Activated gamma-delta T cell treated with Interleukin-2 at 50 U/mL for 16 hours (primary cell): ENCODE measurements at regions not wholly inside any gene's neighbourhood (a gene's known extent, or its start where the extent isn't known, plus 50 kb on each side); places are given as distances from the start of the nearest gene placed in this dataset.
"Not testable (repeated sequence)": the region's sequence is repeated elsewhere in the genome, so short reads cannot be mapped to it uniquely, and the experiment has no call there.

ENCODE experiments used
- DNase-seq: peaks from one replicate; pipeline ENCODE4 v3.0.0-alpha.2; 2020

GRCh38 chr6:155882527-155883333 is 427.1 kb upstream of the NOX3 start:
- no peak for DNase-seq

GRCh38 chr6:155881826-155882526 is 426.3 kb upstream of the NOX3 start:
- DNase-seq: no peak

GRCh38 chr6:155880900-155881299 is 425.3 kb upstream of the NOX3 start:
- no peak for DNase-seq

- DNase-seq: no peak
These were observed 417.3 kb upstream of the NOX3 start for GRCh38 chr6:155872961-155873360.

DNA sequence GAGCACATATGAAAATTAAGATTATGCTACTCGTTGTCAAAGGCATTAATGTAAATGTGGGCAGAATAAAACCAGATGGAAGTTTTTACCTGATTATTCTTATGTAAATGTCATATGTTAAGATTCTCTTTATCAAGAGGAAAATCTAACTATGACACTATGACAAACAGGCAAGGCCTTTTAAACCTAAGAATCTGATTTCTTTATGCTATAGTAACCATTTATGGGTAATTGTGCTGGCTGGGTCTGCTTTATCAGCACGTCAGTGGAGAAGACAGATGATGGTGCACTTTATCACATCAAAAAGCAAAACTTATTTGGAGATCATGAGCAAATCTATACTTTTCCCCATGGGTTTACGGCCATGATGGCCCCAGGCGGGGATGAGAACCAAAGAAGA is 412.0 kb upstream of the NOX3 start:
- DNase-seq: no peak

- not testable (repeated sequence) for DNase-seq
These were observed 411.2 kb upstream of the NOX3 start for GRCh38 chr6:155866676-155867390.

DNA sequence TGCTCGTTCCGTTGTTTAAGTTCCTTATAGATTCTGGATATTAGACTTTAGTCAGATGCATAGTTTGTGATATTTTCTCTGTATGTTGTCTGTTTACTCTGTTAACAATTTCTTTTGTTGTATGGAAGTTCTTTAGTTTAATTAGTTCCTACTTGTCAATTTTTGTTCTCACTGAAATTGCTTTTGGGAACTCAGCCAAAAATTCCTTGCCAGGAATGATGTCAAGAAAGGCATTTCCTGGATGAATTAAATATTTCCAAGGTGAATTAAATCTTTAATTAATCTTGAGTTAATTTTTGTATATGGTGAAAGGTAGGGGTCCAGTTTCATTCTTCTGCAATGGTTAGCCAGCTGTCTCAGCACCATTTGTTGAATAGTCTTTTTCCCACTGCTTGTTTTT is 406.2 kb upstream of the NOX3 start:
- no peak for DNase-seq

DNA sequence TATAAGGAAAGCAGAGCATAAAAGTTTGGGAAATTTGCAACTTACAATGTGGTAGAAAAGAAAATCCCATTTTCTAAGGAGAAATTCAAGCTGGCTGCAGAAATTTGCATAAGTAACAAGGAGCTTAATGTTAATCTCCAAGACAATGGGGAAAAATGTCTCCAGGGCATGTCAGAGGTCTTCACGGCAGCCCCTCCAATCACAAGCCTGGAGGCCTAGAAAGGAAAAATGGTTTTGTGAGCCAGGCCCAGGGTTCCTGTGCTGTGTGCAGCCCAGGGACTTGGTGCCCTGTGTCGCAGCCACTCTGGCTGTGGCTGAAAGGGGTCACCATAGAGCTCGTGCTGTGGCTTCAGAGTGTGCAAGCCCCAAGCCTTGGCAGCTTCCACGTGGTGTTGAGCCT is 403.3 kb upstream of the NOX3 start:
- not testable (repeated sequence) for DNase-seq

- no peak for DNase-seq
These were observed 399.1 kb upstream of the NOX3 start for GRCh38 chr6:155854787-155855186.

GRCh38 chr6:155853011-155853410 is 397.4 kb upstream of the NOX3 start:
- DNase-seq: no peak

DNA sequence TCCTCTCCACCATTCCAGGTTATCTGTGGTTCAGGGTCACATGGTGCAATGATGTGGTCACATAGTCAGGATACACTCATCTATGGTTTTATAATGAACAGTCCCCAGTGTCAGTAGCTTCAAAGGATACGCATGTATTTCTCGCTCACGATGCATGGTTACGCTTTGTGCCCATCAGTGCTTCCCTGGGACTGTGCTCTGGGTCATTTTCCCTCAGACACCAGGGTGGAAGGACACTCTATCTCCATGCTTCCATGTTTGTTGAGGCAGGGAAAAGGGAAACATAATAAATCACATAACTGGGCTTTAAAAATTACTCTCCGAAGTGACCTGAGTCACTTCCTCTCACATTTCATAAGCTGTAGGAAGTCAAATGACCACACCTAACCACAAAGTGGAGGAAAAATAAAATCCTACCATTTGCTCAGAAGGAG is 394.8 kb upstream of the NOX3 start:
- no peak for DNase-seq

DNA sequence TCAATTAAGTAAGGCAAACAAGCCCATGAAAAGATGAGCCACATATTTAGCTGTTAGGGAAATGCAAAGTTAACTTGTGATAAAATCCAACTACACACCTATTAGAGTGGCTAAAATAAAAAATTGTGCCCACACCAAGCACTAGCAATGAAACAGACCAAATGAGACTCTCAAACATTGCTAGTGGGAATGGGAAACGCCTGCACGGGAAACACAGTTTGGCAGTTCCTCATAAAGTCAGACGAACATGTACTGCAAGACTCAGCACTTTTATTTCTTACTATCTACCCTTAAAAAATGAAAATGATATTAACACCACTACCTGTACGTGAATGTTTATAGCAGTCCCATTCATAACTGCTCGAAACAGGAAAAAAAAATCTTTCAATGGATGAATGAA is 392.1 kb upstream of the NOX3 start:
- no peak for DNase-seq

- DNase-seq: no peak
These were observed 381.8 kb upstream of the NOX3 start for GRCh38 chr6:155837474-155837873.

DNA sequence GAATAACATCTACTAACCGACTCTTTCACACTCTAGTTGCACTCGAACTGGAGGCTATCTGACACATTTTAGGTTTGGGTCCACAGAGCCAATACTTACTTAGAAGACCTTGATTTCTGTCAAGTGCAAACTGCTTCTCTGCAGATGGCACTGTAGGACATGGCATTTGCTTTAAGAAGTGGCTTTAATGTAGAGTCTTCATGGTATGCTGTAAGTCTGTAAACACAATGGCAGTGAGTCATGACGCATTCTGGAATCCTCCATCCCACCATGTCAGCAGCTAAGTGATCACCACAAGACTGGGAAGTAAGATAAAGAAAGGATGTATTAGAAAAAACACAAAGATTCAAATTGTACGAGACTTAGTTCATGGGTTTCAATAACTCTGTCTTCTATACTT is 377.0 kb upstream of the NOX3 start:
- DNase-seq: no peak

DNA sequence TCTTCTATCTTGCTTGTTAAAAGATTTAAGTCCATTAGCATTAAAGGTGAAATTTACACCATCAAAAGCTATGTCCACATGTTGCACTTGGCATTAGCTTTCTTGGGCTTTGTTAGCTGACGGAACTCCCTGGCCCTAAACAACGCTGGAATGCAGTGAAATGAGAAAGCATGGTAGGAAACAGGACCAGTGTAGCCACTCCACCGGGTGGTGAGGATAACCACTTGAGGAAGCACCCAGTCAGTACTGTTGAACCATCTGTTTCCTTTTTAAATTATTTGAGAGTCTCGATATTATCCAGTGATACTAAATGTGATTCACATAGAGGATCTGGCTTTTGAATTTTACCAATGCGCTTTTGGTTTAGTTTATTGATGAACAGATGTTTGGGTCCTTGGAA is 374.9 kb upstream of the NOX3 start:
- no peak for DNase-seq

GRCh38 chr6:155829646-155830045 is 374.0 kb upstream of the NOX3 start:
- no peak for DNase-seq

- DNase-seq: no peak
These were observed 373.4 kb upstream of the NOX3 start for GRCh38 chr6:155828989-155829388.

- no peak for DNase-seq
These were observed 363.1 kb upstream of the NOX3 start for GRCh38 chr6:155818698-155819097.

GRCh38 chr6:155813548-155813947 is 357.9 kb upstream of the NOX3 start:
- no peak for DNase-seq

GRCh38 chr6:155807243-155807642 is 351.6 kb upstream of the NOX3 start:
- no peak for DNase-seq

DNA sequence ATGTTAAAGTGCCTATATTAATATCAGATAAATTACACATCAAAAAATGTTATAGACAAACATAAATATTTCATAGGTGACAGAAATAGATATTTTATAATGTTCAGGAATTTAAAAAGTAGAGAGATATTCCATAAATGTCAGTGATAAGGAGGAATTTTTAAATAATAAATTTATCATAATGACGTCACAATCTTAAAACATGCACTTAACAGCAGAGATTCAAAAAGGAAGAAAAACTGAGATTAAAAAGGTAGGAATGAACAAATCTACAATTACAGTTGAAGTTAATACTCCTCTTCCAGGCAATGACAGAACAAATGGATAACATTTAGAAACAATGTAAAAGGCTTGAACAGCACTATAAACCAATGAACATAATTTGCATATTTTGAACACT is 345.4 kb upstream of the NOX3 start:
- DNase-seq: no peak

GRCh38 chr6:155798876-155799275 is 343.2 kb upstream of the NOX3 start:
- not testable (repeated sequence) for DNase-seq

DNA sequence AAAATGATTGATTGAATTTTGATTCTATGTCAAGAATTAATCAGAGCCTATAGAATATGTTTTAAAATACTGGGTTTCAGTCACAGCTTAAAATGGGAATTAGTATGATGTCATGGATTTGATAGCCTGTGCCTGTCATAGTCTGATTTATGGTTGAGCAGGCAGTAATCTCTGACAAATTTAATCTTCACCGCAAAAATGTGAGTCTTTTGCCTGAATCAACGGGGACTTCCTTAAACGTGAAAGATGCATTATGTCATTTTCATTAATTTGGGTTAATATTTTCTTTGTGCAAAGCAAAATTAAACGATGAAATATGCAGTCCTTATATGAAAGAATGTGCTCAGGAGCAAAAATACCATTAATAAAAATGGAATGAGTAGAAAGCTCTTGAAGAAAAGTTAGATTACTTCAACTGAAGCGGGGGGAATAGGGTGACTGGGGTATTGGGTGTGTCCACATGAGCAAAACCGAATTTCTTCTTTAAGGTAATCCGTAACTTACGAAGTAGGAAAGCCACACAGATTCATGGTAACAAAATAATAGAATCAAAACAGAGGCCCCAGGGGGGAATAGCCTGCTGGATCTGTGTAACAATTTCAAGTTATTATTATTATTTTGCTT is 339.6 kb upstream of the NOX3 start:
- no peak for DNase-seq
